Suppressor macrophage (primary cell): ENCODE measurements at regions not wholly inside any gene's neighbourhood (a gene's known extent, or its start where the extent isn't known, plus 50 kb on each side); places are given as distances from the start of the nearest gene placed in this dataset.
"Not testable (repeated sequence)": the region's sequence is repeated elsewhere in the genome, so short reads cannot be mapped to it uniquely, and the experiment has no call there.

Experiments
- DNase-seq, 4 experiments: peaks; one replicate each; pipeline ENCODE4 v3.0.0-alpha.2; 2020 to 2022

- DNase-seq = no peak
Measured at GRCh38 chr16:22683258-22683657, 130.7 kb upstream of the HS3ST2 start.

GRCh38 chr16:22683730-22684573 is 130.0 kb upstream of the HS3ST2 start:
- peak; percentile 33 to 70 (median 46) for DNase-seq

GRCh38 chr16:22684574-22685458 is 129.1 kb upstream of the HS3ST2 start:
- no peak for DNase-seq

GRCh38 chr16:22685459-22685830 is 128.5 kb upstream of the HS3ST2 start:
- no peak for DNase-seq

GRCh38 chr16:22687031-22687530 is 126.9 kb upstream of the HS3ST2 start:
- no peak for DNase-seq

- DNase-seq = no peak
Measured at GRCh38 chr16:22688463-22688862, 125.5 kb upstream of the HS3ST2 start.

GRCh38 chr16:22688930-22689329 is 125.0 kb upstream of the HS3ST2 start:
- DNase-seq = no peak

GRCh38 chr16:22691335-22691734 is 122.6 kb upstream of the HS3ST2 start:
- no peak for DNase-seq

GRCh38 chr16:22692034-22692433 is 121.9 kb upstream of the HS3ST2 start:
- DNase-seq = no peak

GRCh38 chr16:22692916-22693637 is 120.9 kb upstream of the HS3ST2 start:
- DNase-seq = peak; percentile 23 to 62 (median 58)

- peak; percentile 61 to 89 (median 70) for DNase-seq
Measured at GRCh38 chr16:22693638-22694340, 120.2 kb upstream of the HS3ST2 start.

- DNase-seq = no peak
Measured at GRCh38 chr16:22694887-22695382, 119.0 kb upstream of the HS3ST2 start.

- not testable (repeated sequence) for DNase-seq
Measured at GRCh38 chr16:22695773-22696172, 118.2 kb upstream of the HS3ST2 start.

- no peak for DNase-seq
Measured at GRCh38 chr16:22699356-22699755, 114.6 kb upstream of the HS3ST2 start.

GRCh38 chr16:22705799-22706198 is 108.2 kb upstream of the HS3ST2 start:
- DNase-seq = no peak

GRCh38 chr16:22710326-22710725 is 103.6 kb upstream of the HS3ST2 start:
- DNase-seq = no peak

GRCh38 chr16:22711847-22712246 is 102.1 kb upstream of the HS3ST2 start:
- no peak for DNase-seq

- no peak for DNase-seq
Measured at GRCh38 chr16:22712471-22712870, 101.5 kb upstream of the HS3ST2 start.

GRCh38 chr16:22718598-22718997 is 95.4 kb upstream of the HS3ST2 start:
- DNase-seq = not testable (repeated sequence)

GRCh38 chr16:22719945-22720344 is 94.0 kb upstream of the HS3ST2 start:
- no peak for DNase-seq

- DNase-seq = no peak
Measured at GRCh38 chr16:22721511-22722100, 92.4 kb upstream of the HS3ST2 start.
